HEK293T (cell line): ENCODE measurements at regions not wholly inside any gene's neighbourhood (a gene's known extent, or its start where the extent isn't known, plus 50 kb on each side); places are given as distances from the start of the nearest gene placed in this dataset.

Experiments
- CTBP1 ChIP-seq: fragments of 450-650 bp; IDR thresholded peaks from 2 replicates; pipeline ENCODE4 v1.6.1; 2016; ENCODE audit warnings: borderline replicate concordance
- ELF4 ChIP-seq: fragments of 450-650 bp; IDR thresholded peaks from 2 replicates; pipeline ENCODE4 v1.6.1; 2017; ENCODE audit warnings: antibody characterized with exemption
- FOXK2 ChIP-seq: fragments of 450-650 bp; IDR thresholded peaks from 2 replicates; pipeline ENCODE4 v1.6.1; 2016; ENCODE audit warnings: mild to moderate bottlenecking
- NFRKB ChIP-seq: fragments of 450-650 bp; IDR thresholded peaks from 2 replicates; pipeline ENCODE4 v1.6.1; 2016; ENCODE audit warnings: mild to moderate bottlenecking, moderate library complexity

GRCh38 chr2:199554026-199554425 lies 96.3 kb upstream of the SATB2 start:
- TF ChIP-seq FOXK2 (no peak), CTBP1 (no peak), NFRKB (no peak), ELF4 (no peak)
